HCT116 (cell line): ENCODE measurements at regions not wholly inside any gene's neighbourhood (a gene's known extent, or its start where the extent isn't known, plus 50 kb on each side); places are given as distances from the start of the nearest gene placed in this dataset.

Experiments used
- ATAC-seq: fragments of 200-7000 bp; cut with Tn5 transposase; 2 replicates; pipeline ENCODE4 v1.9.1; 2020; ENCODE audit warnings: mild to moderate bottlenecking, moderate library complexity
- BruUV-seq: library from RNA; stranded (reverse); fragments of 400-500 nt; replicated peaks from 2 replicates; lab custom pipeline; 2021; lab: Mats Ljungman, UMichigan
- CTCF ChIA-PET: fragments of 300-600 bp; sonication (Branson Sonifier 250); formaldehyde crosslinking; loops from one replicate; lab custom pipeline; 2021; ENCODE audit warnings: antibody characterized with exemption; lab: Charles Lee
- POLR2A ChIA-PET: fragments of 300-600, 350-600 bp; sonication (Branson Sonifier 250); formaldehyde crosslinking; loops from one replicate; lab custom pipeline; 2021; ENCODE audit warnings: antibody characterized with exemption; lab: Charles Lee
- RAD21 ChIA-PET, 2 experiments: fragments of 300-600 bp; sonication (Branson Sonifier 250); formaldehyde crosslinking; loops; one replicate each; lab custom pipeline; 2023; ENCODE audit warnings: low total read pairs in 2 of 2; ENCODE audit not compliant: uncharacterized antibody in 2 of 2, unreplicated experiment in 2 of 2, low non-redundant PET in 1 of 2; lab: Charles Lee
- DNase-seq: peaks from one replicate; pipeline ENCODE4 v3.0.0-alpha.2; 2010; ENCODE audit warnings: low read depth, low spot score
- H2AFZ ChIP-seq: fragments of 200-600 bp; shearing (Covaris generic), sonication (generic); 2 replicates; pipeline ENCODE4 v1.6.1; 2017; ENCODE audit warnings: low read depth, mixed run types, mixed read lengths, antibody characterized with exemption, low read length; ENCODE audit not compliant: poor library complexity, severe bottlenecking
- H3K27ac ChIP-seq: 2 replicates; pipeline ENCODE4 v1.5.1; 2012; ENCODE audit warnings: low read depth, low read length
- H3K27me3 ChIP-seq: fragments of 200-600 bp; sonication (generic); 2 replicates; pipeline ENCODE4 v1.6.1; 2016; ENCODE audit warnings: mixed run types, low read length, mixed read lengths; ENCODE audit not compliant: insufficient read depth
- H3K36me3 ChIP-seq, 2 experiments: fragments of 200-500 bp in 1 of 2; fragments of 200-600 bp in 1 of 2; sonication (Bioruptor generic) in 1 of 2; sonication (generic) in 1 of 2; 2 replicates each; pipeline versions ENCODE4 v1.5.1 to v1.6.1; 2014 to 2016; ENCODE audit warnings: low read length in 2 of 2, inconsistent platforms in 1 of 2, mixed read lengths in 1 of 2, mixed run types in 1 of 2; ENCODE audit not compliant: insufficient read depth in 2 of 2, control insufficient read depth in 1 of 2
- H3K4me1 ChIP-seq, 2 experiments: fragments of 200-600 bp in 1 of 2; sonication (generic) in 1 of 2; 2 replicates each; pipeline versions ENCODE4 v1.5.1 to v1.6.1; 2012 to 2017; ENCODE audit warnings: low read length in 2 of 2, inconsistent platforms in 1 of 2, mild to moderate bottlenecking in 1 of 2, mixed read lengths in 1 of 2, mixed run types in 1 of 2, moderate library complexity in 1 of 2; ENCODE audit not compliant: insufficient read depth in 2 of 2, control insufficient read depth in 1 of 2
- H3K4me2 ChIP-seq: fragments of 200-600 bp; sonication (generic); 2 replicates; pipeline ENCODE4 v1.6.1; 2017; ENCODE audit warnings: mixed run types, low read length, mixed read lengths
- H3K4me3 ChIP-seq, 2 experiments: fragments of 200-600 bp in 1 of 2; sonication (generic) in 1 of 2; replicated peaks in 1 of 2; 2 replicates each; pipeline ENCODE4 v1.5.1; 2011 to 2016; ENCODE audit warnings: low read length in 2 of 2, control low read depth in 1 of 2, low read depth in 1 of 2, mild to moderate bottlenecking in 1 of 2, mixed read lengths in 1 of 2, mixed run types in 1 of 2
- H3K79me2 ChIP-seq: fragments of 200-600 bp; sonication (generic); 2 replicates; pipeline ENCODE4 v1.6.1; 2017; ENCODE audit warnings: mild to moderate bottlenecking, mixed run types, low read length, moderate library complexity, mixed read lengths; ENCODE audit not compliant: insufficient read depth
- H3K9ac ChIP-seq: fragments of 200-600 bp; sonication (generic); 2 replicates; pipeline ENCODE4 v1.6.1; 2016; ENCODE audit warnings: low read length, mixed read lengths
- H3K9me2 ChIP-seq: fragments of 200-600 bp; sonication (generic), shearing (Covaris generic); 2 replicates; pipeline ENCODE4 v1.6.1; 2017; ENCODE audit warnings: mixed run types, mild to moderate bottlenecking, moderate library complexity; ENCODE audit not compliant: insufficient read depth
- H3K9me3 ChIP-seq, 2 experiments: fragments of 200-500 bp in 1 of 2; fragments of 200-600 bp in 1 of 2; sonication (Bioruptor generic) in 1 of 2; sonication (generic) in 1 of 2; 2 replicates each; pipeline ENCODE4 v1.6.1; 2014 to 2017; ENCODE audit warnings: low read length in 2 of 2, mixed read lengths in 2 of 2, inconsistent platforms in 1 of 2, low read depth in 1 of 2, mild to moderate bottlenecking in 1 of 2, mixed run types in 1 of 2, moderate library complexity in 1 of 2; ENCODE audit not compliant: control insufficient read depth in 1 of 2, insufficient read depth in 1 of 2
- H4K20me1 ChIP-seq: fragments of 200-600 bp; sonication (generic), shearing (Covaris generic); 2 replicates; pipeline ENCODE4 v1.6.1; 2017; ENCODE audit warnings: mixed run types, mild to moderate bottlenecking, moderate library complexity; ENCODE audit not compliant: insufficient read depth
- CBX3 ChIP-seq: IDR thresholded peaks from 2 replicates; pipeline ENCODE4 v1.6.1; 2012; ENCODE audit warnings: low read depth
- ELF1 ChIP-seq: IDR thresholded peaks from 2 replicates; pipeline ENCODE4 v1.6.1; 2012; ENCODE audit warnings: low read depth, borderline replicate concordance
- EZH2 ChIP-seq: fragments of 200-600 bp; sonication (generic); IDR thresholded peaks from 2 replicates; pipeline ENCODE4 v1.6.1; 2017; ENCODE audit warnings: antibody characterized with exemption, mixed run types
- EZH2phosphoT487 ChIP-seq: fragments of 200-600 bp; IDR thresholded peaks from 2 replicates; pipeline ENCODE4 v1.6.1; 2018; ENCODE audit warnings: antibody characterized with exemption, borderline replicate concordance
- POLR2AphosphoS5 ChIP-seq: IDR thresholded peaks from 2 replicates; pipeline ENCODE4 v1.6.1; 2011; ENCODE audit warnings: mild to moderate bottlenecking, low read depth, low read length, moderate library complexity
- SP1 ChIP-seq: IDR thresholded peaks from 2 replicates; pipeline ENCODE4 v1.6.1; 2012; ENCODE audit warnings: low read depth
- SRF ChIP-seq: IDR thresholded peaks from 2 replicates; pipeline ENCODE4 v1.6.1; 2012; ENCODE audit warnings: low read depth
- TCF7L2 ChIP-seq: IDR thresholded peaks from 2 replicates; pipeline ENCODE4 v1.7.0; 2011; ENCODE audit warnings: borderline replicate concordance, inconsistent platforms; ENCODE audit not compliant: insufficient read depth, insufficient read length; ENCODE audit errors: extremely low read depth
- YY1 ChIP-seq: IDR thresholded peaks from 2 replicates; pipeline ENCODE4 v1.6.1; 2011; ENCODE audit warnings: low read length, low read depth, moderate library complexity, mild to moderate bottlenecking; ENCODE audit not compliant: insufficient replicate concordance; ENCODE audit errors: extremely low read depth
- ZFX ChIP-seq: fragments of 450-650 bp; IDR thresholded peaks from 2 replicates; pipeline ENCODE4 v1.6.1; 2017
- ZNF274 ChIP-seq: fragments of 200-500 bp; sonication (Bioruptor generic); IDR thresholded peaks from 2 replicates; pipeline ENCODE4 v1.6.1; 2014; ENCODE audit warnings: mild to moderate bottlenecking, low read depth, low read length, inconsistent platforms
- intact Hi-C: fragments of 100-400 bp; cut with micrococcal nuclease; formaldehyde crosslinking; loops from 2 replicates; pipeline ENCODE4 v1.10.0; 2022
- TF ChIP-seq, protein P1 (sequence below): IDR thresholded peaks from 2 replicates; pipeline ENCODE4 v1.6.1; 2012; ENCODE audit warnings: low read depth
- TF ChIP-seq, protein P2 (sequence below): IDR thresholded peaks from 2 replicates; pipeline ENCODE4 v1.6.1; 2011; ENCODE audit warnings: mild to moderate bottlenecking, low read length, moderate library complexity; ENCODE audit not compliant: insufficient replicate concordance; ENCODE audit errors: extremely low read depth
- TF ChIP-seq, protein P3 (sequence below): IDR thresholded peaks from 2 replicates; pipeline ENCODE4 v1.6.1; 2012
- TF ChIP-seq, protein P4 (sequence below): IDR thresholded peaks from 2 replicates; pipeline ENCODE4 v1.6.1; 2012
- TF ChIP-seq, protein P5 (sequence below), 3 experiments: fragments of 200-600 bp in 1 of 3; sonication (generic) in 1 of 3; IDR thresholded peaks in 2 of 3; conservative IDR thresholded peaks in 1 of 3; 2 replicates each; pipeline ENCODE4 v1.5.1; 2012 to 2017; ENCODE audit warnings: low read depth in 2 of 3, low read length in 2 of 3, antibody characterized with exemption in 1 of 3, borderline replicate concordance in 1 of 3, control low read depth in 1 of 3, mild to moderate bottlenecking in 1 of 3, mixed read lengths in 1 of 3, mixed run types in 1 of 3, moderate library complexity in 1 of 3; ENCODE audit not compliant: insufficient read depth in 1 of 3

DNA sequence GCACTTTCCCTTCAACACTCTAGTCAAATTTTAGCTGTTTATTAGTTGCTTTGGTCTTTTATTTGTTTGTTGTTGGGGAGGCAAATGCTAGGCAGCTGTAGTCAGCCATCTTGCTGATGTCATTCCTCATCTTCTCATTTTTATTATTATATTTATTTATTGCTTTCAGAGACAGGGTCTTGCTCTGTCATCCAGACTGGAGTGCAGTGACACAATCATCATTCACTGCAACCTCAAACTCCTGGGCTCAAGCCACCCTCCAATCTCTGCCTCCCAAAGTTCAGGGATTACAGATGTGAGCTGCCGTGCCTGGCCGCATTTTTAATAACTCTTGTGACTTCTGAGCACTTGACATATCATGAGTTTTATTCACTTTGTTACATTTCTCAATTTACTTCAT lies 441.4 kb downstream of the DIPK2A start:
- Histone ChIP-seq H3K36me3 (no peaks in the 10 kb centered on the region), H4K20me1 (no peaks in the 10 kb centered on the region), H3K4me2 (no peak overlapping the region), H3K4me1 (no peaks in the 10 kb centered on the region), H3K79me2 (no peaks in the 10 kb centered on the region), H3K27me3 (no peaks in the 10 kb centered on the region), H3K9me2 (no peaks in the 10 kb centered on the region), H3K27ac (no peak overlapping the region), H2AFZ (no peak overlapping the region), H3K9ac (no peak overlapping the region), H3K9me3 (no peaks in the 10 kb centered on the region), H3K4me3 (no peak overlapping the region)
- intact Hi-C loops: no loop called here
- POLR2A ChIA-PET: no interaction called here
- DNase-seq (no peak), ATAC-seq (no peak)
- CTCF ChIA-PET: no interaction called here
- RAD21 ChIA-PET: no interaction called here
- TF ChIP-seq ELF1: no peak
- TF ChIP-seq ZNF274: no peak
- TF ChIP-seq CBX3: no peak
- TF ChIP-seq YY1: no peak
- no peak for TF ChIP-seq TCF7L2
- no peak for TF ChIP-seq SRF
- TF ChIP-seq, protein P1, sequence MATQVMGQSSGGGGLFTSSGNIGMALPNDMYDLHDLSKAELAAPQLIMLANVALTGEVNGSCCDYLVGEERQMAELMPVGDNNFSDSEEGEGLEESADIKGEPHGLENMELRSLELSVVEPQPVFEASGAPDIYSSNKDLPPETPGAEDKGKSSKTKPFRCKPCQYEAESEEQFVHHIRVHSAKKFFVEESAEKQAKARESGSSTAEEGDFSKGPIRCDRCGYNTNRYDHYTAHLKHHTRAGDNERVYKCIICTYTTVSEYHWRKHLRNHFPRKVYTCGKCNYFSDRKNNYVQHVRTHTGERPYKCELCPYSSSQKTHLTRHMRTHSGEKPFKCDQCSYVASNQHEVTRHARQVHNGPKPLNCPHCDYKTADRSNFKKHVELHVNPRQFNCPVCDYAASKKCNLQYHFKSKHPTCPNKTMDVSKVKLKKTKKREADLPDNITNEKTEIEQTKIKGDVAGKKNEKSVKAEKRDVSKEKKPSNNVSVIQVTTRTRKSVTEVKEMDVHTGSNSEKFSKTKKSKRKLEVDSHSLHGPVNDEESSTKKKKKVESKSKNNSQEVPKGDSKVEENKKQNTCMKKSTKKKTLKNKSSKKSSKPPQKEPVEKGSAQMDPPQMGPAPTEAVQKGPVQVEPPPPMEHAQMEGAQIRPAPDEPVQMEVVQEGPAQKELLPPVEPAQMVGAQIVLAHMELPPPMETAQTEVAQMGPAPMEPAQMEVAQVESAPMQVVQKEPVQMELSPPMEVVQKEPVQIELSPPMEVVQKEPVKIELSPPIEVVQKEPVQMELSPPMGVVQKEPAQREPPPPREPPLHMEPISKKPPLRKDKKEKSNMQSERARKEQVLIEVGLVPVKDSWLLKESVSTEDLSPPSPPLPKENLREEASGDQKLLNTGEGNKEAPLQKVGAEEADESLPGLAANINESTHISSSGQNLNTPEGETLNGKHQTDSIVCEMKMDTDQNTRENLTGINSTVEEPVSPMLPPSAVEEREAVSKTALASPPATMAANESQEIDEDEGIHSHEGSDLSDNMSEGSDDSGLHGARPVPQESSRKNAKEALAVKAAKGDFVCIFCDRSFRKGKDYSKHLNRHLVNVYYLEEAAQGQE: no peak
- TF ChIP-seq EZH2phosphoT487: no peak
- TF ChIP-seq, protein P2, sequence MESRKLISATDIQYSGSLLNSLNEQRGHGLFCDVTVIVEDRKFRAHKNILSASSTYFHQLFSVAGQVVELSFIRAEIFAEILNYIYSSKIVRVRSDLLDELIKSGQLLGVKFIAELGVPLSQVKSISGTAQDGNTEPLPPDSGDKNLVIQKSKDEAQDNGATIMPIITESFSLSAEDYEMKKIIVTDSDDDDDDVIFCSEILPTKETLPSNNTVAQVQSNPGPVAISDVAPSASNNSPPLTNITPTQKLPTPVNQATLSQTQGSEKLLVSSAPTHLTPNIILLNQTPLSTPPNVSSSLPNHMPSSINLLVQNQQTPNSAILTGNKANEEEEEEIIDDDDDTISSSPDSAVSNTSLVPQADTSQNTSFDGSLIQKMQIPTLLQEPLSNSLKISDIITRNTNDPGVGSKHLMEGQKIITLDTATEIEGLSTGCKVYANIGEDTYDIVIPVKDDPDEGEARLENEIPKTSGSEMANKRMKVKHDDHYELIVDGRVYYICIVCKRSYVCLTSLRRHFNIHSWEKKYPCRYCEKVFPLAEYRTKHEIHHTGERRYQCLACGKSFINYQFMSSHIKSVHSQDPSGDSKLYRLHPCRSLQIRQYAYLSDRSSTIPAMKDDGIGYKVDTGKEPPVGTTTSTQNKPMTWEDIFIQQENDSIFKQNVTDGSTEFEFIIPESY: no peak
- no peak for TF ChIP-seq POLR2AphosphoS5
- TF ChIP-seq, protein P3, sequence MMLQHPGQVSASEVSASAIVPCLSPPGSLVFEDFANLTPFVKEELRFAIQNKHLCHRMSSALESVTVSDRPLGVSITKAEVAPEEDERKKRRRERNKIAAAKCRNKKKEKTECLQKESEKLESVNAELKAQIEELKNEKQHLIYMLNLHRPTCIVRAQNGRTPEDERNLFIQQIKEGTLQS: no peak
- TF ChIP-seq, protein P4, sequence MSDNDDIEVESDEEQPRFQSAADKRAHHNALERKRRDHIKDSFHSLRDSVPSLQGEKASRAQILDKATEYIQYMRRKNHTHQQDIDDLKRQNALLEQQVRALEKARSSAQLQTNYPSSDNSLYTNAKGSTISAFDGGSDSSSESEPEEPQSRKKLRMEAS: no peak
- no peak for TF ChIP-seq ZFX
- no peak for TF ChIP-seq EZH2
- TF ChIP-seq SP1: no peak
- TF ChIP-seq, protein P5, sequence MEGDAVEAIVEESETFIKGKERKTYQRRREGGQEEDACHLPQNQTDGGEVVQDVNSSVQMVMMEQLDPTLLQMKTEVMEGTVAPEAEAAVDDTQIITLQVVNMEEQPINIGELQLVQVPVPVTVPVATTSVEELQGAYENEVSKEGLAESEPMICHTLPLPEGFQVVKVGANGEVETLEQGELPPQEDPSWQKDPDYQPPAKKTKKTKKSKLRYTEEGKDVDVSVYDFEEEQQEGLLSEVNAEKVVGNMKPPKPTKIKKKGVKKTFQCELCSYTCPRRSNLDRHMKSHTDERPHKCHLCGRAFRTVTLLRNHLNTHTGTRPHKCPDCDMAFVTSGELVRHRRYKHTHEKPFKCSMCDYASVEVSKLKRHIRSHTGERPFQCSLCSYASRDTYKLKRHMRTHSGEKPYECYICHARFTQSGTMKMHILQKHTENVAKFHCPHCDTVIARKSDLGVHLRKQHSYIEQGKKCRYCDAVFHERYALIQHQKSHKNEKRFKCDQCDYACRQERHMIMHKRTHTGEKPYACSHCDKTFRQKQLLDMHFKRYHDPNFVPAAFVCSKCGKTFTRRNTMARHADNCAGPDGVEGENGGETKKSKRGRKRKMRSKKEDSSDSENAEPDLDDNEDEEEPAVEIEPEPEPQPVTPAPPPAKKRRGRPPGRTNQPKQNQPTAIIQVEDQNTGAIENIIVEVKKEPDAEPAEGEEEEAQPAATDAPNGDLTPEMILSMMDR (IDR thresholded peaks at IDR 0.05 in 2 of 3, conservative IDR thresholded peaks at IDR 0.05 in 1 of 3; ENCODE audit: borderline replicate concordance in 1 of 3, insufficient read depth in 1 of 3, low read depth in 2 of 3, low read length in 2 of 3): no peak
- no TSS peak for BruUV-seq
